Cerebellar cortex (tissue), 1 donor: ENCODE measurements at regions not wholly inside any gene's neighbourhood (a gene's known extent, or its start where the extent isn't known, plus 50 kb on each side); places are given as distances from the start of the nearest gene placed in this dataset.

Experiments used
- DNase-seq: peaks from one replicate; pipeline ENCODE4 v3.0.0-alpha.2; 2015; ENCODE audit warnings: low spot score

DNA sequence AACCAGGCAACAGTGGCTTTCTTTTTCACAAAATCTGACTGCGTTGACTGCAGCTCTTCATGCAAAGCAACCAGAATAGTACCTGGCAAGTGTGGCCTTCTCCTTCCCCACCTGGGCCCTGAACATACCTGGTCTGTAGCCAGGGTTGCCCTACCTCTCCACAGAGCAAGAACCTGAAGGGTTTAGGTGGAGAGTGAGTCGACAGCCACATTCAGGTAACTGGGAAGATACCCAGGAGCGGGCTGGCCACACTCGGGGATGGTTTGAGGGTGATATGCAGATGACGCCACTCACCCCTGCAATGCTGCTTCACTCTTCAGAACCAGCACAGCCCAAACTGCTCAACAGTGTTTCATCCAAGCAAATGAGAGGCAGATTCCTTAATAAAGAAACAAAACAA lies 117.3 kb downstream of the TTC32 start:
- no peak for DNase-seq

DNA sequence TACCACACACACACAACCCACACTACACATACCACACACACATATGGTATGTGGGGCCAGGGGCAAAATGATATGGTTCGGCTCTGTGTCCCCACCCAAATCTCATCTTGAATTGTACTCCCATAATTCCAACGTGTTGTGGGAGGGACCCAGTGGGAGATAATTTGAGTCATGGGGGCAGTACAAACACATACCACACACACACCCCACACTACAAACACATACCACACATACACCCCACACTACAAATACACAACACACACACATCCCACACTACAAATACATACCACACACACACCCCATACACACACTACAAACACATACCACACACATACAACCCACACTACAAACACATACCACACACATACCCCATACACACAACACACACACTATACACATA lies 117.8 kb downstream of the TTC32 start:
- DNase-seq: no peak

DNA sequence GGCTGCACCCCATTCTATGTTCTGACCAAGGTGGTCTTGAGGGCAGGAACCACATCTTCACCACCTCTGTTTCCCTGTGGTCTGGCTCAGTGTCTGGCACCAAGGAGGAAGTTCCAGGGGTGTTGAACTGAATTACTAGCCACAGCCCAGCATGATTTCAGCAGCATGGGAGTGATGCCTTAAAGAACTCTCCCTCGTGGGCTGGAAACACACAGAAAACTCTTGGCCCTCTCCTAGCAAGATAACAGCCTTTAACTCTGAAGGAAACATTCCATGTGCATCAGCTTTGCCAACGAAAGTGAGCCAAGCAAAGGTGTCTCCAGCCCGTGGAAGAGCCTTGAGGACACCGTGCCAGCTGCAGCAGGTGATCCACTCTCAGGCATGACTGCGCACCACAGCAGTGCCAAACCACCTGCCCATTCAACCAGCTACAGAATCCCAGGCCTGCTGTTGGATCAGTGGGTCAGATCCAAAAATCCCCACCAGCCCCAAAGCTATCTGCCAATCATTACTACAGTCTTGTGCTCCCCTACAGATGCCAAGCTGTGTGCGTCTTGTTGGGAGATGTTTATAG lies 124.8 kb downstream of the TTC32 start:
- DNase-seq: peak; percentile 76

DNA sequence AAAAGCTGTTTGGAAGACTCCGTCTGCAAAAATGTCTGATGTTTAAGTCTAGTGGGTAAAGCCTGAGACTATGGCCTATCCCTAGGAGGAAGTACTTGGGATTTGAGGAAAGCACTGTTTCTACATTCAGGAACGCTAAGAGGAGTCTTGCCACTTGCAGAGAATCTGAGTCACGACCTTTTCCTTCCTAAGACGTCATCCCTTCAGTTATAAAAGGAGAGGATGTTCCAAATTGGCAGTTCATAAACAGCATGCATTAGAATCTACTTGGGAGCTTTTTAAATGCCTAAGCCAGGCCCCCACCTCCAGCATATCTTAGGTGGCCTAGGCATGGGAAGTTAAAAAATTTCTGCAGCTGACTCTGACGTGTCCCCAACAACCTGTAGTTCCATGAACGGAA lies 125.9 kb downstream of the TTC32 start:
- DNase-seq: no peak

DNA sequence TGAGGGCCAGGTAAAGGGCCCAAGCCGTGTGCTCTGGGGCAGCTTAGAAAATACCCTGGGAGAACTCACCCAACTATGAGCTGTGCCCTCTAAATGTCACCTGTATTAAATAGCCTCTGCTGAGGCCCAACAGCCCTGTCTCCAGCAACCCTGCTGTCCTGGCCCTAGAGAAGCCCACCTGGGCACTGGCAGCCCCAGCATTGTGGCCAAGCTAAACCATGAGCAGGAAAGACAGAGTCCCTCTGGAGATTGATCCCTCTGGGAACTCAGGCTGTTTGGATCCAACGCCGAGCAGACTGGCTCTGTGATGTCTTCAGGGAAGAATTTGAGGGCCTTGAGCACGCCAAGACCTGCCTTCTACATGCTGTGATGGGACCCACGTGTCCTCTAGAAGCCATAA lies 126.5 kb downstream of the TTC32 start:
- no peak for DNase-seq

DNA sequence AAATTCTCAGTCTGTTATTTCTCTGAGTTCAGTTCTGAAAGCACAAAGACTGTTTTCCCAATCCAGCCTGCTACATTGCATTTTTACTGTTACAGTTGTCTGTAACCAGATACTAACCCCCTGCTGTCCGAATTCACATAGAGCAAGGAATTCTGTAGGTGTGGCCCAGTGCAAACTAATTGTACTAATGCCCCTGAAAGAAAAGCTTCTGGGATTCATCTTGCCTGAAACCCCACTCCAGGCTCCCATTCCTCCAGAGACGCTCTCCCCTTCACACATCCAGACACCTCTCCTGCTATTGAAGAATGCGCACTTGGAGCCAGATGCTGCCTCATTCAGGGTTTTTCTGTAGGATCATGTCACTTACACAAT lies 127.0 kb downstream of the TTC32 start:
- DNase-seq: no peak

DNA sequence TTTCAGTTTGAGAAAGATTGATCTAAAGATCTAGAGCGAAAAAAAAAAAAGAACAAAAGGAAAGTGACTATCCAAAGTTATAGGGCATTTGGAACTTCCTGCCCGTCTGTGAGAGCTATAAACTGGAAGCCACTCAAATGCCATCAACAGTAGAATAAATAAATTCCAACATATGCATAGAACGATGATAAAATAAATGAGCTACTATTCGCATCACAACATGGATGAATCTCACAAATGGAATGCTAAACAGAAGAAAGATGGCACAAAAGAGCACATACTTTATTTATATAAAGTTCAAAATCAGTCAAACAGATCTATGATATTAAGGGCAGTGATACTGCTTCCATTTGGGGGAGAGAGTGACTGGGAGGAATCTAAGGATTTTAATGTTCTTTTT lies 128.8 kb downstream of the TTC32 start:
- DNase-seq: no peak

DNA sequence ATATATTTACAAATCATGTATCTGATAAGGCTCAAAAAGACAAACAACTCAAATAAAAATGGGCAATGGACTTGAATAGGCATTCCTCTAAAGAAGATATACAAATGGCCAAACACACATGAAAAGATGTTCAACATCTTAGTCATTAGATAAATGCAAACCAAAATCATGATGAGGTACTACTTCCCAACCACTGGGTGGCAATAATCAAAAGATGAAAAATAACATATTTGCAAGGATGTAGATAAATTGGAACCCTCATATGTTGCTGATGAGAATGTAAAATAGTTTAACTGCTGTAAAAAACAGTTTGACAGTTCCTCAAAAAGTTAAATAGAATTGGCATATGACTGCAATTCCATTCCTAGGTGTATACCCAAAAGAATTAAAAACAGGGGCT lies 132.3 kb downstream of the TTC32 start:
- DNase-seq: no peak

DNA sequence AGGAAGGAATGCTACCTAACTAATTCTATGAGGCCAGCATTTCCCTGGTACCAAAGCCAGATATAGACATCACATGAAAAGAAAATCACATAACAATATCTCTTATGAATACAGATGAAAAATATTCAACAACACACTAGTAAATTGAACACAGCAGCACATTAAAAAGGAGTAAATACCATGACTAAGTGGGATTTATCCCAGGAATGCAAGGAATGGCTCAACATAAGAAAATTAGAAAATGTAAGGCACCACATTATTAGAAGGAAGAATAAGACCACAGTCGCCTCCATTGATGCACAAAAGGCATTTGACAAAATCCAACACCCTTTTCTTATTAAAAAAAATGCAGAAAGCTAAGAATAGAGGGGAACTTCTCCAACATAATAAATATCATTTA lies 133.9 kb downstream of the TTC32 start:
- no peak for DNase-seq

DNA sequence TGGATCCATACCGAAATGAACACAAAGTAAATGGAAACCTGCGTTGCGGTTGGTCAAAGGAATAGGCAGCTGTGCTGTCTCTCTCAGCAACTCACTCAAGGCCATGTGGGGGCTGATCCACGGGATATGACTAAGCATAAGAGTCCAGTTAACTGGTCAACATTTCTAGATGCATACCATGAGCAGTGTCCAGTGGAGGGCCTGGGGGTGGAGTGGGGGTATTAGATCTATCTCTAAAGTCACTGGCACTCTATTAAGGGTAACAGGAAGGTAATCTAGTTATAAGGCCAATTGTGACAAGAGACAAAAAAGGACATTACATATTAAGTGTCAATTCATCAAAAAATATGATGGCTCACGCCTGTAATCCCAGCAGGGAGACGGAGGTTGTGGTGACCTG lies 136.8 kb downstream of the TTC32 start:
- DNase-seq: no peak

DNA sequence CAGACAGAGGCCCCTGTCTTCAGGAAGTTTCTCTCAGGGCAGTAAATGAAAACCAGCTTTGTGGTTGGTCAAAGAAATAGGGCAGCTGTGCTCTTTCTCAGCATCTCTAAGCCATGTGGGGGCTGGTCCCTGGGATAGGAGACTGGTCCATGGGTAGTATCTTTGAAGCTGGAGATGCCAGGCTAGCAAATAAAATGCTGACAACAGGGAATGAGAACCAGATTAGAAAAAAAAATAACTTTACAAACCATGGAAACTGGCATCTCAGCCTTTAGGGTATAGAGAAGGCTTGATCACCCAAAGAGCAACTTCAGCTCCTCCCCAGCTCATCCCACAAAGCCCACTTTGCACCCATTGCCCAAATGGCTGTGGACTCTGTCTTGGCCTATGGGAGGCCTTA lies 138.1 kb downstream of the TTC32 start:
- no peak for DNase-seq

DNA sequence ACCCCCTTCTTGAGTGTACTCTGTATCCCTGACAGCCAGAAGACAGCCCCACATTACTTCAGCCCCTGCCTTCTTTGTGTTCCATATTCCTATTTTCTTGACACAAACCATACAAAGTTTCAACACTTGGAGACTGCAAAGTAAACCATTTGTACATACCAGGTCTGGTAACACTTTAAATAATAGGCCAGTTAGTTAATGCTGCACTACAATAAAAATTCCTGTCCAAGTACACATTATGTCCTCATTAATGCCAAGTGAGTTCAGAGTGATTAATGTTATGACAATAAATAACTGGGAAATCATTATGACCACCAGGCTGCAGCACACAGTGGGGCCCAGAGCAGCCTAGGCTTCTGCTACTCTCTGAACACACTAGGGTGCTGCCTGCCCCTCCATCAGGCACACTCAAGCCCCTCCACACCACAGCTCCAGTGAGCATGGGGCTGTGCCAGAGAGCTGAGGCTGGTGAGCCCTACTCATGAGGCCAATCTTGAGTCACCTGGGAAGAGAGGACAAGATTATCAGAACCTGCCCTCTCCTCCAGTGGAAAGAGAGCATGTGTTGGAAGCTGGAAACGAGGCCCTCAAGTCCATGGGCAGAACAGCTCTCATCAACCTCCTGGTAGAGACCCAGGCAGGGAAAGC lies 138.7 kb downstream of the TTC32 start:
- DNase-seq: no peak

DNA sequence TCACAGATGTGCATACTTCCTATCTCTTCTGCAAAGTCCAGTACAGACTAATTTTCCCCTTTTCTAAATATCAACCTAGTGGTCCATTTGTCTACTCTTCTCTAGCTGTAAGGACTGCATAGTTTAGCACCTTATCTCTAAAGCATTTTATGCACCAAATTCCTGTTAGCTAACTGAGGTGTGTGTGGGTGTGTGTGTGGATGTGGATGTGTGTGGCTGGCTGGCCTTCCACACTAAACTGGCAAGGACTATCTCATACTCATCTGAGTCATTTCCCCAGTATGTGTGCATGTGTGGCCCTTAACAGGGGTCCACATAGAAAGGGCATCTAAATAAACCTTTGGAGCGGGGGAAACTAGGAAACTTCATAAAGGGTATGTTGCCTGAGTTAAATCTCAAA lies 139.6 kb downstream of the TTC32 start:
- DNase-seq: no peak

DNA sequence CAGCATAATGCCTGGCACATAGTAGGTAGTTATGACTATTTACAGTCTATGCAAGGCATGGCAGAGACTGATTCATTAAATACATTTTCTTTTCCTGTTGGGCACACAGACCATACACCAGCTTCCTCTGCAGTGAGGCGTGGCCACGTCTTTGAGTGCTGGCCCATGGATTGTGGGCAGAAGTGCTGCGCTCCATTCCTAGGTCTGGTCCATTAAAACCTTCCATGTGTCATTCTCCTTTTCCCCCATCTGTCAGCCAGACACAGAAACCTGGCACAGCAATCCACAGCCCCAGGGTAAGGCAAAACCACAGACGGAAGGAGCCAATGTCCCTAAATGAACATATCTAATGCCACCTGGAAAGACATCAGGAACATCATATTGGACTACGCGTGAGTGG lies 141.9 kb downstream of the TTC32 start:
- peak; percentile 4 for DNase-seq

DNA sequence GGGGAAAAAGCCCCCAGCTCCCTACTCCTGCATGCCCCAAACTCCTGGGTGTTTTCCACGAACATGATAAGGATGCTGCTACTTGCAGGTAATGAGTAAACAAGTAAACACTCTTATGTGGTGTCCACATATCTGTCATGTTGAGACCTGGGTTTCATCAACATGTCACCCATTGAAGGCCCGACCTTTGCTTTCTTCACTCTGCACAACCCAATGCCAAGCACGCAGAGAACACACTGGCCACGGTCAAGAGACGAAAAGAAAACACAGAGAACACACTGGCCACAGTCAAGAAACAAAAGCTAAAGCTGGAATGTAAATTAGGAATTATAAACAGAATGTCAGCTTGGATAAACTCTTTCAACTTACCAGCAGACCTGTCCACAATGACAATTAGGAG lies 143.1 kb downstream of the TTC32 start:
- DNase-seq: no peak

DNA sequence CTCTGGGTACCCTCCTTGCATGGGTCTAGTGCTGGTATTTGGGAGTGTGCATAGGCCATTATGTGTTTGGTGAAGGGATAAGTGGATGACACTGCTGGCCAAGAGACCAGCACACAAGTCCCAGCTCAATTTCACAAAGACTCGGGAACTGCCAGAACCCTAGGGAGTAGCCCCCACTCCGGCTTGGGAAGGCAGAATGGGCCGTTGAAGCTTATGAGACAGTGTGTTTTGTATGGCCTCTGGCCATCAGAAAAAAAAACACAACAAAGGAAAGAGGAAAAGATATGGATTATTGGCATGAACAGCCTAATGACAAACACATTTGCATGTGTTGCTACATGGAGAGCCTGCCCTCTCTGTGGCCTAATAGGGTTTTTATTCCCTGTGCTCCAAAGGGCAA lies 144.2 kb downstream of the TTC32 start:
- no peak for DNase-seq

DNA sequence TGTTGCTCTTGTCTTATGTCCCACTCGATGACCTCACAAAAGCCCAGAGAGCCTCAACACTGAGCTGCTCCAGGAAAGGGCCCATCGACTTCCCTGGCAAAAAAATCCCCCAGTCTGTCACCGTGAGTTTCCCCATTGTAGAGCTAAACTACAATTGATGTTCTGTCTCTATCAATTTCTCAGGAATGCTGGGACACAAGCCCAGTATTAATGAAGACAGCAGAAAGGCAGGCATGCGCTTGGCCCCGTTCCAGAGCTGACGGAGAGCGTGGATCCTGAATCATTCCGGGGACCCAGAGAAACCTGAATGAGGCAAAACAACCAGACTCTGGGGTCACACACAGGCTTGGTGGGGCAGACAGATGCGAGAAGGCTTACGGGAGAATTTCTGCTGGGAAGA lies 146.9 kb downstream of the TTC32 start:
- no peak for DNase-seq

DNA sequence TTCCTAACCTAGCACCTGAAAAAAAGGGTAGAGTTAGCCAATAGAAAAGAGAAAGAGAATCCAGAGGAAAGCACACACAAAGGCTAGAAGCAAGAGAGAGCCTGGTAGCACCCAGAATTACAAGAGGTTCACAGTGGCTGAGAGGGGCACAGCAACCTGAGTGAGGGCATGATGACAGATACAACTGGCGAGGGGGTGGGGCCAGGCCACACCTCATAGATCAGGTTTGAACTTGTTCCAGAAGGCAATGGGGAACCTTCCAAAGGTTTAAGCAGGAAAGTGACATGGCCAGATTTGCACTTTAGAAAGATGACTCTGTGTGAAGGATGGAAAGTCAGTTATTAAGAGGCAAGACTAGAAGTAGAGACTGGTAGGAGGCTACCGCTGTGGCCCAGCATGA lies 148.0 kb downstream of the TTC32 start:
- no peak for DNase-seq

DNA sequence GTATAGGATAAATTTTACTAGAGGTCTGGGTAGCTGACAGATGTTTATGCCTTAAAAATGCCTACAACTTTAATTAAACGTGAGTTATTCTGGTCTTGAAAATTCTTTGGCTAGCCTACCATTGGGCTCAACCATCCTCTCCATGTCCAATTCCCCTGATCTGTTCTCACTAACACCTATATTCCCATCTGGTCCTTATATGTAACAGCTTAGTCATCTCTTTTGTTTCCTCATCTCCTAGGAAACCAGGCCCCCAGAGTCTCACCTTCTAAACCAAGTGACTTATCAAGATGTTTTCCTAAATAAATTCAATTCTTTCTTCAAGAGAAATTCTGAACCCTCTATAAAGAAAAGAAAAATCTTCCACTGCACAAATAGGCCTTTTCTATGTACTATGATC lies 148.5 kb downstream of the TTC32 start:
- DNase-seq: no peak

DNA sequence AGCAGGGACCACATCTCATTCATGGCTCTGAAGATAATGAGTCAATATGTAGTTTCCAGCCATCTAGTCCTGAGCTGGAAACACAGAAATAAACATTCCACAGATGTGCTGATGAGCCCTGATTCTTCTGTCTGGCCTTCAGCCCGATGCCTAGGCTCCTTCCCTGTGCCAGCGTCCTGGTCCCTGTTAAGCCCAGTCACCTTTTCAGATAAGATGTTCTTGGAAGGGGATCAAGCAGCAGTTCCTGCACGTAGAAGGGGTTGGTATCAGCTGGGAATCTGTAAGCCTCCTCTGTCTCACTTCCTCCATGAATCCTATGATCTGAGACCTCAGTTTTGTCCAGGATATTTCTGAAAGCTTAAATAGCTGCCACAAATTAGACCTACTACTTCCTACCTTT lies 149.3 kb downstream of the TTC32 start:
- no peak for DNase-seq

DNA sequence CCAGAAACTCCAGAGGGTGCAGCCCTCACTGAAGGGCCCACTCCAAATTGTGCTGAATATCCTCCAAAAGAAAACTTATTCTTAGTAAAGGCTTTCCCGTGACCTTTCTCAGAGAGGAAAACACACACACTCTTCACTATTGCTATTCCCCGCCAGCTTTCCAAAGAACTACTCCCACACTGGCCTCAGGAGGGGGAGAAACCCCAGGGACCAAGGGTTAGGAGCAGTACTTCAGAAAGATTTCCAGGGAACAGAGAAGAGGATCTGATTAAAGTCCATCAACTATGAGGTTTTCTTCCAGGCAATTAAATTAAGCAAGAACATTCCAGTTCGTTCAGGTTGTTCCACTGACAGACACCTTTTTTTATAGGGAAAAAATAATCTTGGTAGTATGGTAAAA lies 150.2 kb downstream of the TTC32 start:
- no peak for DNase-seq

DNA sequence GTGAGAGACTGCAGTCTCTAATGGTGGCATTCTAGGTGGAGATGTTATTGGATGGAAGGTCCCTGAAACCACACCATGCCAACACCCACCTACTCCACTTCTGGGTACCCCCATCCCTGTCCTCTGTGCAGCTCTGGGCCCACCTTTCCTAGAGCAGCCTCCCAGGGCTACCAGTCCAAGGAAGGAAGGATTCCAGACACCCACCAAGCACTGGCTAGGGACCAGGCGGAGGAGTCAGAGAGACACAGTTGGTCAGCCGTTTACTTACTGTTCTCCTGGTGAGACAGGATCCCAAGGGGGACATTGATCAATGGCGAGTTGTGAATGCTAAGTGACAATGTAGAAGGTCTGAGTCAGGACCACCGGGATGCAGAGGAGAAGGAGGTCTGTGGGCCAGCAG lies 151.6 kb downstream of the TTC32 start:
- no peak for DNase-seq

DNA sequence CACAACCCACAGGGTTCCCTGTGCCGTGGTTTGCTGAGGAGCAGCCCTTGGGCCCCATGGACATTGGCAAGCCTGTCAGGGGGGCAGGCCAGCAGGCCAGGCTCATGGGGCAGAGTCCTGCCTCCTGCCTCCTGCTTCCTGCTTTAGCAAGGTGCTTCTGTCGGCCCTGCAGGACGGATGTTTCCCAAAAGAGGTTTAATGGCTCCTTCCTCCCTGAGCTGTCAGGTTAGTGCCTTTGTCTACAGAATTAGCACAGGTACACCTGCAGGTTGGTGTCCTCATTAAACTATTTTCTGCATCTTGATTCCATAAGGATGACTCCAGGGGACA lies 152.3 kb downstream of the TTC32 start:
- DNase-seq: no peak

DNA sequence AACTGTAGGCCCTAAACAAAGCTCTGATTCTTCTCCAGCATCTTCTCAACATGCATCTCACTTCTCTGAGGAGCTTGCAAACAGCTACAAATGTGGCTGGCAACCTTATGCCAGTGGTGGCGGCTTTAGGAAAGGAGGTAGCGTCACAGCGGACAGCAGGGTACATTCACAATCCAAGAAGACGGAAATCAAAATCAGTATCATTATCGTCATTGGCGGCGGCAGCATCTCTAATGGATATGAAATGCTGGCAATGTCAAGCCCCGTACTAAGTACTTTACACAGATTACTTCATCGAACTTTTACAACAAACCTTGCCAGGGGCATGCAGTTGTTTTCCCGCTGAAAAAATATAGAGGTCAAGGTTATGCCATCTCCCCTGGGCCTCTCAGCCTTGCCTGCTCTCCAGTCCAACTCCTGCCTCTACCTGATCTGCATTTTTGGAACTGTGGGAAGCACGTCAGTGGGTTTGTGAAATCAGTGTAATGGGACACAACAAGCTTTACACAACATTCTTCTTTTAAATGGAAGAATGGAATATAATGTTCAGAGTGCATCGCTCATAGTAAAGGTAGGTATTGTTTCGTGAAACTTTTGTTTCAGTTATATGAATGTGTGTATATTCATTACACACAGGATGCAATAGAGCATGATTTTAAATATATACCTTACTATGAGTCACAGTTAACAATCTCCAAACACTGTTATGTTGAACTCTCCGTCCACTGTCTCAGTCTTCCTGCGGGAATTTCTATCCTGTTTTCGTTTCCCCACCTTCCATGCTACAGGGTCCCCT lies 152.9 kb downstream of the TTC32 start:
- no peak for DNase-seq
